HEK293T (cell line): ENCODE measurements at regions not wholly inside any gene's neighbourhood (a gene's known extent, or its start where the extent isn't known, plus 50 kb on each side); places are given as distances from the start of the nearest gene placed in this dataset.

Source experiments
- BHLHE40 ChIP-seq: fragments of 450-650 bp; IDR thresholded peaks from 2 replicates; pipeline ENCODE4 v1.6.1; 2016; ENCODE audit warnings: mild to moderate bottlenecking, moderate library complexity, borderline replicate concordance
- CTBP1 ChIP-seq: fragments of 450-650 bp; IDR thresholded peaks from 2 replicates; pipeline ENCODE4 v1.6.1; 2016; ENCODE audit warnings: borderline replicate concordance
- ELF4 ChIP-seq: fragments of 450-650 bp; IDR thresholded peaks from 2 replicates; pipeline ENCODE4 v1.6.1; 2017; ENCODE audit warnings: antibody characterized with exemption
- FOXA1 ChIP-seq: fragments of 450-650 bp; IDR thresholded peaks from 2 replicates; pipeline ENCODE4 v1.6.1; 2016; ENCODE audit warnings: mild to moderate bottlenecking
- FOXK2 ChIP-seq: fragments of 450-650 bp; IDR thresholded peaks from 2 replicates; pipeline ENCODE4 v1.6.1; 2016; ENCODE audit warnings: mild to moderate bottlenecking
- FOXM1 ChIP-seq: fragments of 450-650 bp; IDR thresholded peaks from 2 replicates; pipeline ENCODE4 v1.6.1; 2017; ENCODE audit warnings: mild to moderate bottlenecking, borderline replicate concordance
- HDGF ChIP-seq: fragments of 450-650 bp; IDR thresholded peaks from 2 replicates; pipeline ENCODE4 v1.6.1; 2017; ENCODE audit warnings: antibody characterized with exemption, borderline replicate concordance
- L3MBTL2 ChIP-seq: fragments of 450-650 bp; conservative IDR thresholded peaks from 2 replicates; pipeline ENCODE4 v1.6.1; 2016; ENCODE audit warnings: mild to moderate bottlenecking
- LEF1 ChIP-seq: fragments of 450-650 bp; IDR thresholded peaks from 2 replicates; pipeline ENCODE4 v1.6.1; 2017; ENCODE audit warnings: mild to moderate bottlenecking, borderline replicate concordance
- PKNOX1 ChIP-seq: fragments of 450-650 bp; IDR thresholded peaks from 2 replicates; pipeline ENCODE4 v1.6.1; 2016
- SP1 ChIP-seq: fragments of 450-650 bp; IDR thresholded peaks from 2 replicates; pipeline ENCODE4 v1.6.1; 2017
- SUZ12 ChIP-seq: fragments of 450-650 bp; IDR thresholded peaks from 2 replicates; pipeline ENCODE4 v1.6.1; 2016; ENCODE audit warnings: mild to moderate bottlenecking
- TARDBP ChIP-seq: fragments of 450-650 bp; IDR thresholded peaks from 2 replicates; pipeline ENCODE4 v1.6.1; 2016
- ZNF384 ChIP-seq: fragments of 450-650 bp; IDR thresholded peaks from 2 replicates; pipeline ENCODE4 v1.6.1; 2016

GRCh38 chr2:118321432-118322105, 233.3 kb downstream of the INSIG2 start:
- TF ChIP-seq HDGF: no peak
- TF ChIP-seq BHLHE40: no peak
- TF ChIP-seq SP1: no peak
- TF ChIP-seq TARDBP: no peak
- TF ChIP-seq CTBP1: no peak
- no peak for TF ChIP-seq ZNF384
- no peak for TF ChIP-seq SUZ12
- TF ChIP-seq FOXA1: no peak
- no peak for TF ChIP-seq FOXM1
- TF ChIP-seq L3MBTL2: no peak
- no peak for TF ChIP-seq ELF4
- TF ChIP-seq FOXK2: no peak
- no peak for TF ChIP-seq LEF1
- no peak for TF ChIP-seq PKNOX1
